H9 (cell line): ENCODE measurements at regions not wholly inside any gene's neighbourhood (a gene's known extent, or its start where the extent isn't known, plus 50 kb on each side); places are given as distances from the start of the nearest gene placed in this dataset.

Experiments
- DNase-seq: peaks from one replicate; pipeline ENCODE4 v3.0.0-alpha.2; 2017
- H2AFZ ChIP-seq: one replicate; pipeline ENCODE4 v1.6.1; 2013; ENCODE audit warnings: mild to moderate bottlenecking, low read length, control low read depth, moderate library complexity
- H2AK5ac ChIP-seq: 2 replicates; pipeline ENCODE4 v1.6.1; 2013; ENCODE audit warnings: low read length, control low read depth, mixed read lengths; ENCODE audit not compliant: insufficient read length
- H2BK120ac ChIP-seq: one replicate; pipeline ENCODE4 v1.6.1; 2013; ENCODE audit warnings: low read depth, mild to moderate bottlenecking, low read length, control low read depth, inconsistent platforms; ENCODE audit not compliant: poor library complexity, severe bottlenecking
- H2BK12ac ChIP-seq: 2 replicates; pipeline ENCODE4 v1.6.1; 2013; ENCODE audit warnings: low read length, control low read depth, mixed read lengths, low read depth; ENCODE audit not compliant: insufficient read length
- H2BK15ac ChIP-seq: 2 replicates; pipeline ENCODE4 v1.6.1; 2013; ENCODE audit warnings: low read depth, low read length, control low read depth
- H2BK20ac ChIP-seq: one replicate; pipeline ENCODE4 v1.6.1; 2013; ENCODE audit warnings: low read depth, mild to moderate bottlenecking, low read length, control low read depth, inconsistent platforms; ENCODE audit not compliant: poor library complexity, severe bottlenecking
- H2BK5ac ChIP-seq: 2 replicates; pipeline ENCODE4 v1.6.1; 2013; ENCODE audit warnings: low read length, control low read depth, mixed read lengths; ENCODE audit not compliant: insufficient read length
- H3K14ac ChIP-seq: 2 replicates; pipeline ENCODE4 v1.6.1; 2013; ENCODE audit warnings: low read length, control low read depth; ENCODE audit not compliant: insufficient read depth
- H3K18ac ChIP-seq: 2 replicates; pipeline ENCODE4 v1.6.1; 2013; ENCODE audit warnings: low read depth, mild to moderate bottlenecking, mixed read lengths, low read length, control low read depth; ENCODE audit not compliant: insufficient read length
- H3K23ac ChIP-seq: 2 replicates; pipeline ENCODE4 v1.6.1; 2013; ENCODE audit warnings: low read length, control low read depth, mixed read lengths, low read depth; ENCODE audit not compliant: insufficient read length
- H3K23me2 ChIP-seq: 2 replicates; pipeline ENCODE4 v1.6.1; 2013; ENCODE audit warnings: low read depth, mild to moderate bottlenecking, mixed read lengths, low read length, control low read depth; ENCODE audit not compliant: insufficient read length, poor library complexity, severe bottlenecking
- H3K27ac ChIP-seq: 2 replicates; pipeline ENCODE4 v1.5.1; 2013; ENCODE audit warnings: low read length, control low read depth, mixed read lengths, low read depth; ENCODE audit not compliant: insufficient read length
- H3K27me3 ChIP-seq: 2 replicates; pipeline ENCODE4 v1.6.1; 2013; ENCODE audit warnings: low read length, control low read depth, inconsistent platforms; ENCODE audit not compliant: insufficient read depth
- H3K4ac ChIP-seq: 2 replicates; pipeline ENCODE4 v1.6.1; 2013; ENCODE audit warnings: low read depth, mild to moderate bottlenecking, control low read depth, inconsistent platforms, low read length, moderate library complexity
- H3K4me1 ChIP-seq: 2 replicates; pipeline ENCODE4 v1.6.1; 2013; ENCODE audit warnings: low read length, control low read depth, inconsistent platforms; ENCODE audit not compliant: insufficient read depth
- H3K4me2 ChIP-seq: 2 replicates; pipeline ENCODE4 v1.6.1; 2013; ENCODE audit warnings: low read length, control low read depth, mixed read lengths; ENCODE audit not compliant: insufficient read length, insufficient read depth
- H3K56ac ChIP-seq: 2 replicates; pipeline ENCODE4 v1.6.1; 2013; ENCODE audit warnings: low read depth, mild to moderate bottlenecking, mixed read lengths, low read length, control low read depth; ENCODE audit not compliant: insufficient read length
- H3K79me1 ChIP-seq: 2 replicates; pipeline ENCODE4 v1.6.1; 2013; ENCODE audit warnings: low read depth, mild to moderate bottlenecking, moderate library complexity, low read length, control low read depth, inconsistent platforms; ENCODE audit not compliant: insufficient read depth, poor library complexity, severe bottlenecking
- H3K79me2 ChIP-seq: 2 replicates; pipeline ENCODE4 v1.6.1; 2013; ENCODE audit warnings: low read length, control low read depth, inconsistent platforms; ENCODE audit not compliant: insufficient read depth
- H3K9ac ChIP-seq: 2 replicates; pipeline ENCODE4 v1.6.1; 2013; ENCODE audit warnings: low read length, control low read depth, mixed read lengths; ENCODE audit not compliant: insufficient read length; ENCODE audit errors: extremely low read depth
- H3K9me3 ChIP-seq: one replicate; pipeline ENCODE4 v1.6.1; 2013; ENCODE audit warnings: low read depth, low read length, inconsistent platforms; ENCODE audit not compliant: control insufficient read depth
- H3T11ph ChIP-seq: one replicate; pipeline ENCODE4 v1.6.1; 2013; ENCODE audit warnings: mild to moderate bottlenecking, low read length, control low read depth, inconsistent platforms
- H4K20me1 ChIP-seq: one replicate; pipeline ENCODE4 v1.6.1; 2013; ENCODE audit not compliant: control insufficient read depth, insufficient read length, insufficient read depth
- H4K5ac ChIP-seq: 2 replicates; pipeline ENCODE4 v1.6.1; 2013; ENCODE audit warnings: low read depth, mild to moderate bottlenecking, mixed read lengths, low read length, control low read depth; ENCODE audit not compliant: insufficient read length
- H4K8ac ChIP-seq: replicated peaks from 2 replicates; pipeline ENCODE4 v1.6.1; 2013; ENCODE audit warnings: low read length, control low read depth, mixed read lengths, low read depth; ENCODE audit not compliant: insufficient read length
- H4K91ac ChIP-seq: 2 replicates; pipeline ENCODE4 v1.6.1; 2013; ENCODE audit warnings: low read depth, mild to moderate bottlenecking, moderate library complexity, mixed read lengths, low read length, control low read depth; ENCODE audit not compliant: insufficient read length
- H3K27ac Mint-ChIP-seq, 3 experiments: 2 replicates in 2 of 3; 3 replicates in 1 of 3; pipeline ENCODE4 v1.8.0; 2020 to 2021; ENCODE audit warnings: mixed read lengths in 3 of 3, mild to moderate bottlenecking in 1 of 3, moderate library complexity in 1 of 3
- H3K27me3 Mint-ChIP-seq: 2 replicates; pipeline ENCODE4 v1.8.0; 2021; ENCODE audit warnings: low read depth, mild to moderate bottlenecking, moderate library complexity, mixed read lengths
- H3K36me3 Mint-ChIP-seq, 3 experiments: 2 replicates in 2 of 3; 3 replicates in 1 of 3; pipeline ENCODE4 v1.8.0; 2020 to 2021; ENCODE audit warnings: low read depth in 3 of 3, mixed read lengths in 3 of 3; ENCODE audit not compliant: insufficient read depth in 1 of 3
- H3K4me1 Mint-ChIP-seq, 2 experiments: 2 replicates each; pipeline ENCODE4 v1.8.0; 2020; ENCODE audit warnings: mixed read lengths in 2 of 2
- H3K4me3 Mint-ChIP-seq, 2 experiments: 2 replicates in 1 of 2; 3 replicates in 1 of 2; pipeline ENCODE4 v1.8.0; 2020 to 2021; ENCODE audit warnings: mild to moderate bottlenecking in 2 of 2, mixed read lengths in 2 of 2, moderate library complexity in 1 of 2
- H3K9me3 Mint-ChIP-seq, 2 experiments: 2 replicates in 1 of 2; 3 replicates in 1 of 2; pipeline ENCODE4 v1.8.0; 2020; ENCODE audit warnings: mild to moderate bottlenecking in 2 of 2, mixed read lengths in 2 of 2, moderate library complexity in 1 of 2
- WGBS: extraction: QIAGEN DNeasy Blood & Tissue Kit; methylation state at CpG from one replicate; pipeline ENCODE4 v1.1.7; 2013; ENCODE audit warnings: missing lambda C conversion rate, low lambda C conversion rate, mixed read lengths; ENCODE audit not compliant: insufficient read length; ENCODE audit errors: extremely low coverage; 5-methylcytosine and 5-hydroxymethylcytosine counted together
- TF ChIP-seq, protein P1 (sequence below): fragments of 200-600 bp; sonication (generic); conservative IDR thresholded peaks from 3 replicates; pipeline ENCODE4 v1.8.0; 2021; ENCODE audit warnings: antibody characterized with exemption, mild to moderate bottlenecking

DNA sequence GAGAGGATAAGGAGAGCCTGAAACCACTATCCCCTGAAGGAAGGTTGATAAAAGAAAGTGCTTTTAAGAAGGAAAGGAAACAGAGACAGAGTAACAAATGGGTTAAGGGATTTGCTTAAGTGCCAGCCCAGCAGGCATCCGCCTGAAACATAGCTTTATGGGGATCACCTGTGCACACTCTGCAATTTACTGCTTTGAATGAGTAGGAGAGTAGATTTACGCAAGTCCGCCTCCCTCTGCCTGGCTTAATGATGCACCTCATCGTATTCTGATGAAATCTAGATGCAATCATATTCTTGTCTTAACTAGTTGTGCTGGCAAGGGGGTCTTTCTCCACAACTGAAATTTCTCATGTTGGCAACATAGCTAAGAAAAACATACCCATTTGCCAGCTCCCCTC lies 101.1 kb upstream of the ID4 start:
- no peak overlapping the region for H2BK20ac ChIP-seq
- H3K27me3 Mint-ChIP-seq, result no peaks in the 10 kb centered on the region
- H2BK15ac ChIP-seq, result no peak overlapping the region
- no peak overlapping the region for H2BK120ac ChIP-seq
- no peak overlapping the region for H3K27ac ChIP-seq
- H3K56ac ChIP-seq, result no peak overlapping the region
- H3T11ph ChIP-seq, result no peak overlapping the region
- peak overlapping the region in 1 of 3 experiments; percentile 3; a peak in 2 of 7 replicates for H3K27ac Mint-ChIP-seq
- H3K79me2 ChIP-seq, result no peaks in the 10 kb centered on the region
- WGBS, result no CpG with 5 or more reads among the region's 4 CpGs
- peaks cover 0 to 5% of the 10 kb centered on the region in 2 experiments; a peak in 4 of 5 replicates for H3K9me3 Mint-ChIP-seq
- no peak overlapping the region for H2BK12ac ChIP-seq
- no peak overlapping the region for H3K4me3 Mint-ChIP-seq
- TF ChIP-seq, protein P1, sequence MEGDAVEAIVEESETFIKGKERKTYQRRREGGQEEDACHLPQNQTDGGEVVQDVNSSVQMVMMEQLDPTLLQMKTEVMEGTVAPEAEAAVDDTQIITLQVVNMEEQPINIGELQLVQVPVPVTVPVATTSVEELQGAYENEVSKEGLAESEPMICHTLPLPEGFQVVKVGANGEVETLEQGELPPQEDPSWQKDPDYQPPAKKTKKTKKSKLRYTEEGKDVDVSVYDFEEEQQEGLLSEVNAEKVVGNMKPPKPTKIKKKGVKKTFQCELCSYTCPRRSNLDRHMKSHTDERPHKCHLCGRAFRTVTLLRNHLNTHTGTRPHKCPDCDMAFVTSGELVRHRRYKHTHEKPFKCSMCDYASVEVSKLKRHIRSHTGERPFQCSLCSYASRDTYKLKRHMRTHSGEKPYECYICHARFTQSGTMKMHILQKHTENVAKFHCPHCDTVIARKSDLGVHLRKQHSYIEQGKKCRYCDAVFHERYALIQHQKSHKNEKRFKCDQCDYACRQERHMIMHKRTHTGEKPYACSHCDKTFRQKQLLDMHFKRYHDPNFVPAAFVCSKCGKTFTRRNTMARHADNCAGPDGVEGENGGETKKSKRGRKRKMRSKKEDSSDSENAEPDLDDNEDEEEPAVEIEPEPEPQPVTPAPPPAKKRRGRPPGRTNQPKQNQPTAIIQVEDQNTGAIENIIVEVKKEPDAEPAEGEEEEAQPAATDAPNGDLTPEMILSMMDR, result no peak
- no peak overlapping the region for H2AFZ ChIP-seq
- no peak overlapping the region for H4K8ac ChIP-seq
- no peak overlapping the region for H3K9ac ChIP-seq
- no peak overlapping the region for H4K91ac ChIP-seq
- H3K4me1 ChIP-seq, result peaks cover 9% of the 10 kb centered on the region; the same call in 1 of the 2 replicates
- peak; percentile 36 for DNase-seq
- H2BK5ac ChIP-seq, result no peak overlapping the region
- no peak overlapping the region for H3K23ac ChIP-seq
- no peaks in the 10 kb centered on the region for H3K23me2 ChIP-seq
- no peak overlapping the region for H3K14ac ChIP-seq
- H3K4me2 ChIP-seq, result peak overlapping the region; percentile 12
- no peaks in the 10 kb centered on the region for H3K79me1 ChIP-seq
- no peak overlapping the region for H4K5ac ChIP-seq
- peaks cover 40 to 51% of the 10 kb centered on the region in 2 experiments for H3K4me1 Mint-ChIP-seq
- no peaks in the 10 kb centered on the region for H3K27me3 ChIP-seq
- no peak overlapping the region for H2AK5ac ChIP-seq
- no peaks in the 10 kb centered on the region for H3K9me3 ChIP-seq
- H3K36me3 Mint-ChIP-seq, result peaks cover 0 to 4% (median 2%) of the 10 kb centered on the region in 3 experiments; a peak in 3 of 7 replicates
- H3K18ac ChIP-seq, result no peak overlapping the region
- H4K20me1 ChIP-seq, result no peaks in the 10 kb centered on the region
- H3K4ac ChIP-seq, result no peak overlapping the region
